ENCODE measurements at regions not wholly inside any gene's neighbourhood (a gene's known extent, or its start where the extent isn't known, plus 50 kb on each side); places are given as distances from the start of the nearest gene placed in this dataset.

DNA sequence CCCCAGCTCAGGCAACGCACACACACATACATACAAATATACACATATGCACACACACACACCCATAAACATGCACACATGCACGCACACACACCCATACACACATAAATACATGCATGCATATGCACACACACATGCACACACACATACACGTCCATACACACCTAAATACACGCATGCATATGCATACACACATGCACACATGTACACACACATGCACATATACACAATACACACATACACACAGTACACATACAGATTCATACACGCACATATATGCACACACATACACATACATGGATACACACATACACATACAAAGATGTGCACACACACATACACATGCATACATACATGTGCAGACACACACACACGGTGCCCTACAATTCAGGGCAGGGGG, 496.6 kb downstream of the TBC1D22A start:
- TF ChIP-seq POLR2A (IDR thresholded peaks at IDR 0.05; ENCODE audit: low read depth, low read length) (no peak), POU2F2 (IDR thresholded peaks at IDR 0.05; ENCODE audit: low read depth, low read length) (no peak), SPI1 (IDR thresholded peaks at IDR 0.05; ENCODE audit: low read depth, low read length) (no peak), POLR2AphosphoS5 (IDR thresholded peaks at IDR 0.05; ENCODE audit: low read depth, low read length) (no peak)

Data from GM12891 (cell line).